CD14-positive monocyte (primary cell): ENCODE measurements at regions not wholly inside any gene's neighbourhood (a gene's known extent, or its start where the extent isn't known, plus 50 kb on each side); places are given as distances from the start of the nearest gene placed in this dataset.
A peak's percentile ranks its signal among the peaks of the same experiment; 100 is the strongest.

Experiments
- DNase-seq, 3 donors: peaks; one replicate each; pipeline ENCODE4 v3.0.0-alpha.2; 2011 to 2022
- H2AFZ ChIP-seq: 2 replicates; pipeline ENCODE4 v1.6.0; 2012; ENCODE audit warnings: mild to moderate bottlenecking, low read depth, low read length, inconsistent platforms; ENCODE audit not compliant: insufficient read depth, poor library complexity, severe bottlenecking
- H3K27ac ChIP-seq, 2 donors: 1 replicate in 1 of 2; 2 replicates in 1 of 2; pipeline ENCODE4 v1.5.1; 2012 to 2013; ENCODE audit warnings: low read length in 2 of 2, control low read depth in 1 of 2, inconsistent platforms in 1 of 2, low read depth in 1 of 2, mild to moderate bottlenecking in 1 of 2
- H3K27me3 ChIP-seq, 2 donors: one replicate each; pipeline versions ENCODE4 v1.6.0 to v1.6.1; 2011 to 2013; ENCODE audit warnings: low read length in 2 of 2; ENCODE audit not compliant: control insufficient read depth in 2 of 2, insufficient read depth in 2 of 2
- H3K36me3 ChIP-seq, 2 donors: replicated peaks in 1 of 2; 1 replicate in 1 of 2; 2 replicates in 1 of 2; pipeline versions ENCODE4 v1.5.1 to v1.6.1; 2012 to 2013; ENCODE audit warnings: low read length in 2 of 2, control low read depth in 1 of 2, inconsistent platforms in 1 of 2, mild to moderate bottlenecking in 1 of 2; ENCODE audit not compliant: insufficient read depth in 2 of 2, control insufficient read depth in 1 of 2
- H3K4me1 ChIP-seq, 2 donors: 1 replicate in 1 of 2; 2 replicates in 1 of 2; pipeline versions ENCODE4 v1.5.1 to v1.6.1; 2012 to 2013; ENCODE audit warnings: low read length in 2 of 2, control low read depth in 1 of 2, inconsistent platforms in 1 of 2, mild to moderate bottlenecking in 1 of 2, moderate library complexity in 1 of 2; ENCODE audit not compliant: insufficient read depth in 2 of 2, control insufficient read depth in 1 of 2
- H3K4me2 ChIP-seq: replicated peaks from 2 replicates; pipeline ENCODE3; 2012; ENCODE audit warnings: low read length, moderate library complexity, mild to moderate bottlenecking; ENCODE audit not compliant: poor library complexity, severe bottlenecking; ENCODE audit errors: extremely low read depth
- H3K4me3 ChIP-seq, 3 experiments: fragments of 200-600 bp in 1 of 3; sonication (generic) in 1 of 3; replicated peaks in 1 of 3; 1 replicate in 2 of 3; 2 replicates in 1 of 3; pipeline ENCODE4 v1.5.1; 2011 to 2013; ENCODE audit warnings: low read length in 3 of 3, mild to moderate bottlenecking in 3 of 3, control low read depth in 2 of 3, low read depth in 2 of 3, inconsistent platforms in 1 of 3, moderate library complexity in 1 of 3
- H3K79me2 ChIP-seq: 2 replicates; pipeline ENCODE4 v1.6.0; 2012; ENCODE audit warnings: mild to moderate bottlenecking, control low read depth, inconsistent platforms, low read length, moderate library complexity; ENCODE audit not compliant: insufficient read depth
- H3K9ac ChIP-seq: 2 replicates; pipeline ENCODE4 v1.6.0; 2017; ENCODE audit warnings: low read length, mild to moderate bottlenecking; ENCODE audit not compliant: insufficient read depth, poor library complexity, severe bottlenecking
- H3K9me3 ChIP-seq, 2 donors: replicated peaks in 1 of 2; 1 replicate in 1 of 2; 2 replicates in 1 of 2; pipeline versions ENCODE4 v1.5.1 to v1.6.1; 2012 to 2013; ENCODE audit warnings: low read length in 2 of 2, control low read depth in 1 of 2; ENCODE audit not compliant: control insufficient read depth in 1 of 2, insufficient read depth in 1 of 2
- H4K20me1 ChIP-seq: 2 replicates; pipeline ENCODE4 v1.6.0; 2012; ENCODE audit warnings: mild to moderate bottlenecking, low read length, control low read depth, moderate library complexity; ENCODE audit not compliant: insufficient read depth
- H3K27ac Mint-ChIP-seq, 7 donors: one replicate each; pipeline ENCODE4 v1.8.0; 2020; ENCODE audit warnings: mild to moderate bottlenecking in 7 of 7, mixed read lengths in 7 of 7, moderate library complexity in 6 of 7, inconsistent platforms in 2 of 7
- H3K27me3 Mint-ChIP-seq, 3 donors: one replicate each; pipeline ENCODE4 v1.8.0; 2021 to 2022; ENCODE audit warnings: low read depth in 3 of 3, mild to moderate bottlenecking in 3 of 3, mixed read lengths in 3 of 3, moderate library complexity in 3 of 3, inconsistent platforms in 1 of 3
- H3K36me3 Mint-ChIP-seq, 2 donors: one replicate each; pipeline ENCODE4 v1.8.0; 2020; ENCODE audit warnings: mixed read lengths in 2 of 2, inconsistent platforms in 1 of 2, mild to moderate bottlenecking in 1 of 2
- H3K4me1 Mint-ChIP-seq: one replicate; pipeline ENCODE4 v1.8.0; 2020; ENCODE audit warnings: mild to moderate bottlenecking, mixed read lengths
- H3K4me3 Mint-ChIP-seq, 2 donors: one replicate each; pipeline ENCODE4 v1.8.0; 2020; ENCODE audit warnings: mild to moderate bottlenecking in 2 of 2, mixed read lengths in 2 of 2, moderate library complexity in 1 of 2
- H3K9me3 Mint-ChIP-seq, 7 donors: one replicate each; pipeline ENCODE4 v1.8.0; 2020 to 2022; ENCODE audit warnings: mixed read lengths in 7 of 7, mild to moderate bottlenecking in 6 of 7, moderate library complexity in 6 of 7, inconsistent platforms in 2 of 7
- WGBS: methylation state at CpG from one replicate; pipeline ENCODE4 v1.1.5; 2013; ENCODE audit warnings: missing lambda C conversion rate; ENCODE audit not compliant: insufficient coverage; 5-methylcytosine and 5-hydroxymethylcytosine counted together
- intact Hi-C, 2 donors: fragments of 100-400 bp; cut with micrococcal nuclease; formaldehyde crosslinking; loops; one replicate each; pipeline versions ENCODE4 v1.15.0 to v1.15.1; 2023
- TF ChIP-seq, protein P1 (sequence below): fragments of 200-600 bp; IDR thresholded peaks from one replicate; pipeline ENCODE4 v1.8.0; 2022; ENCODE audit warnings: antibody characterized with exemption, mild to moderate bottlenecking

- H3K9me3 ChIP-seq, result no peaks in the 10 kb centered on the region
- DNase-seq, result no peak
- no peaks in the 10 kb centered on the region for H3K79me2 ChIP-seq
- no peak overlapping the region for H3K4me3 Mint-ChIP-seq
- H4K20me1 ChIP-seq, result no peaks in the 10 kb centered on the region
- H3K4me1 ChIP-seq, result no peaks in the 10 kb centered on the region
- H3K4me1 Mint-ChIP-seq, result peaks cover 2% of the 10 kb centered on the region
- H3K4me3 ChIP-seq, result no peak overlapping the region
- no peak overlapping the region for H3K9ac ChIP-seq
- H3K27ac Mint-ChIP-seq, result no peak overlapping the region
- H3K27me3 ChIP-seq, result peaks cover 0 to under 1% of the 10 kb centered on the region in 2 donors
- WGBS, result 88% methylated on average over 7 of the region's 7 CpGs
- H3K27me3 Mint-ChIP-seq, result peaks cover 4 to 15% (median 11%) of the 10 kb centered on the region in 3 donors
- TF ChIP-seq, protein P1, sequence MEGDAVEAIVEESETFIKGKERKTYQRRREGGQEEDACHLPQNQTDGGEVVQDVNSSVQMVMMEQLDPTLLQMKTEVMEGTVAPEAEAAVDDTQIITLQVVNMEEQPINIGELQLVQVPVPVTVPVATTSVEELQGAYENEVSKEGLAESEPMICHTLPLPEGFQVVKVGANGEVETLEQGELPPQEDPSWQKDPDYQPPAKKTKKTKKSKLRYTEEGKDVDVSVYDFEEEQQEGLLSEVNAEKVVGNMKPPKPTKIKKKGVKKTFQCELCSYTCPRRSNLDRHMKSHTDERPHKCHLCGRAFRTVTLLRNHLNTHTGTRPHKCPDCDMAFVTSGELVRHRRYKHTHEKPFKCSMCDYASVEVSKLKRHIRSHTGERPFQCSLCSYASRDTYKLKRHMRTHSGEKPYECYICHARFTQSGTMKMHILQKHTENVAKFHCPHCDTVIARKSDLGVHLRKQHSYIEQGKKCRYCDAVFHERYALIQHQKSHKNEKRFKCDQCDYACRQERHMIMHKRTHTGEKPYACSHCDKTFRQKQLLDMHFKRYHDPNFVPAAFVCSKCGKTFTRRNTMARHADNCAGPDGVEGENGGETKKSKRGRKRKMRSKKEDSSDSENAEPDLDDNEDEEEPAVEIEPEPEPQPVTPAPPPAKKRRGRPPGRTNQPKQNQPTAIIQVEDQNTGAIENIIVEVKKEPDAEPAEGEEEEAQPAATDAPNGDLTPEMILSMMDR, result no peak
- H3K4me2 ChIP-seq, result no peak overlapping the region
- H3K36me3 ChIP-seq, result no peaks in the 10 kb centered on the region
- peaks cover 0 to 5% (median 0%) of the 10 kb centered on the region in 7 donors for H3K9me3 Mint-ChIP-seq
- intact Hi-C loops, result no loop called here
- no peak overlapping the region for H2AFZ ChIP-seq
- H3K27ac ChIP-seq, result no peak overlapping the region
- no peaks in the 10 kb centered on the region for H3K36me3 Mint-ChIP-seq
Observed at GRCh38 chr17:73777131-73777449, 132.8 kb upstream of the SDK2 start.

GRCh38 chr17:73782231-73782630 lies 138.0 kb upstream of the SDK2 start:
- no peaks in the 10 kb centered on the region for H3K4me1 Mint-ChIP-seq
- peaks cover 0 to 14% of the 10 kb centered on the region in 2 donors for H3K27me3 ChIP-seq
- no peak overlapping the region for H3K9ac ChIP-seq
- H3K4me2 ChIP-seq, result no peak overlapping the region
- TF ChIP-seq, protein P1, result no peak
- H3K9me3 Mint-ChIP-seq, result peaks cover 0 to 5% (median 1%) of the 10 kb centered on the region in 7 donors
- H3K36me3 ChIP-seq, result no peaks in the 10 kb centered on the region
- H3K27me3 Mint-ChIP-seq, result peaks cover 19 to 32% (median 29%) of the 10 kb centered on the region in 3 donors
- H2AFZ ChIP-seq, result no peak overlapping the region
- H3K36me3 Mint-ChIP-seq, result no peaks in the 10 kb centered on the region
- no peaks in the 10 kb centered on the region for H3K79me2 ChIP-seq
- no peaks in the 10 kb centered on the region for H3K9me3 ChIP-seq
- H3K27ac ChIP-seq, result no peak overlapping the region
- H3K27ac Mint-ChIP-seq, result no peak overlapping the region
- H3K4me3 ChIP-seq, result no peak overlapping the region
- no peaks in the 10 kb centered on the region for H4K20me1 ChIP-seq
- 56% methylated on average over 2 of the region's 6 CpGs for WGBS
- H3K4me3 Mint-ChIP-seq, result peak overlapping the region in 1 of 2 donors; percentile 39
- intact Hi-C loops, result no loop called here
- no peaks in the 10 kb centered on the region for H3K4me1 ChIP-seq
- no peak for DNase-seq
